Sciatic nerve (tissue), 2 donors: ENCODE measurements at regions not wholly inside any gene's neighbourhood (a gene's known extent, or its start where the extent isn't known, plus 50 kb on each side); places are given as distances from the start of the nearest gene placed in this dataset.

ENCODE experiments used
- ATAC-seq: fragments of 200-7000 bp; cut with Tn5 transposase; one replicate; pipeline ENCODE4 v1.9.1; 2020; ENCODE audit warnings: mild to moderate bottlenecking, moderate library complexity
- DNase-seq: peaks from one replicate; pipeline ENCODE4 v3.0.0-alpha.2; 2020; ENCODE audit warnings: low spot score
- intact Hi-C: fragments of 100-400 bp; cut with DNase I; formaldehyde crosslinking; loops from one replicate; pipeline ENCODE4 v1.14.2; 2022
- donor health status: DM: no; HTN: no; CAD: no.
- donor health status: DM: no; HTN: no; CAD: no.

- no peak for ATAC-seq
- intact Hi-C loops = no loop called here
- no peak for DNase-seq
Observed at GRCh38 chr12:93322784-93323183, 54.9 kb upstream of the NUDT4 start.

GRCh38 chr12:93323625-93324329 is 53.9 kb upstream of the NUDT4 start:
- ATAC-seq = no peak
- intact Hi-C loops = no loop called here

GRCh38 chr12:93325855-93326254 is 51.9 kb upstream of the NUDT4 start:
- intact Hi-C loops = no loop called here
- no peak for DNase-seq
- ATAC-seq = no peak

More at GRCh38 chr12:93323625-93324329, 53.9 kb upstream of the NUDT4 start:
- DNase-seq = no peak
